KG1 (cell line): ENCODE measurements at regions not wholly inside any gene's neighbourhood (a gene's known extent, or its start where the extent isn't known, plus 50 kb on each side); places are given as distances from the start of the nearest gene placed in this dataset.
"Not testable (repeated sequence)": the region's sequence is repeated elsewhere in the genome, so short reads cannot be mapped to it uniquely, and the experiment has no call there.

Experiments used
- DNase-seq: peaks from one replicate; lab custom pipeline; 2025; lab: John Stamatoyannopoulos, UW

DNA sequence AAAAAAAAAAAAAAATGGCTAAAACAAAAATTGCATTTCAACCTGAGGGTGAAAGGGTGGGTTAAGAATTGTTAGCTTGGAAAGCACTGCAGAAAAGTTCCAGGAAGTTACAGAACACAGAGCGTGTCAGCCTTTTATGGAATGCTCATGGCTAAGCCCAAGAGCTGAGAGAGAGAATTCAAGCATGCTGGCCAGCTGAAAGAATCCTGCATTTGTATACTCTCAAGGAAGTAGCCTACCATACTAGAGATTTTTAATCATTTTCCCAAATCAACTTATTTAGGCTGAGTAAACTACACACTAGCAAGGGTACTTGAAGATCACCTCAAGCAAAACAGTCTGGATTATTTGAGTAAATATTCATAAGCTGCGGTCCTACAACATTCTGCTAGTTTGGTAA lies 153.9 kb downstream of the KCNJ2 start:
- no peak for DNase-seq

DNA sequence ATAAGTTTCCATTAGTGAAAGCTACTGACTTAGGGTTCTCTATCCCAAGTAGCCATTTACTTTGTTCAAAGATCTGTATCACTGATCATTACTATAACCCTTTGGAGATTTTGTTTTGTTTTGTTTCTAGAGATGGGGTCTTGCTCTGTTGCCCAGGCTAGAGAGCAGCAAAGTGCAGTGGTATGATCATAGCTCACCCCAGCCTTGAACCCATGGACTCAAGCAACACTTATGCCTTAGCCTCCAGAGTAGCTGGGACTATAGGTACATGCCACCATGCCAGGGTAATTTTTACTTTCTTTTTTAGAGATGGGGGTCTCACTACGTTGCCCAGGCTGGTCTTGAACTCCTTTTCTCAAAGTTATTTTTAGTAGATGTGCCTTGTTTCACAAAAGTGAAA lies 154.7 kb downstream of the KCNJ2 start:
- DNase-seq, result no peak

DNA sequence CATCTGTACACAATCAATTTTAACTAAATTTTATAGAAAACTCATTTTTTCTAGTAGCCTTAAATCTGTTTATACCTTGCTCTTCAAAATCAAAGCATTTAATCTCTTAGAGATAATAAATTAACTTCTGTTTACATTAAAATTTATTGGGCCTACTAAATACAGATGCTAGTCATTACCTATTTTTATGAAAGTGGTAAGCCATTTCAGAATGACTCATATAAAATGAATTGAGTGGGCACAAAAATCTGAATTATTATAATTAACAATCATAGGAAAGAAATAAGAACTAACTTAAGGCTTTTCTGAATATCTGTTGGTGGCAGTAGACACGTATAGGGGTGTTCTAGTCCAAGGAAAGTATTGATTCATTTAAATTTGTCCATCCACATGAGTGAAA lies 157.9 kb downstream of the KCNJ2 start:
- DNase-seq, result no peak

DNA sequence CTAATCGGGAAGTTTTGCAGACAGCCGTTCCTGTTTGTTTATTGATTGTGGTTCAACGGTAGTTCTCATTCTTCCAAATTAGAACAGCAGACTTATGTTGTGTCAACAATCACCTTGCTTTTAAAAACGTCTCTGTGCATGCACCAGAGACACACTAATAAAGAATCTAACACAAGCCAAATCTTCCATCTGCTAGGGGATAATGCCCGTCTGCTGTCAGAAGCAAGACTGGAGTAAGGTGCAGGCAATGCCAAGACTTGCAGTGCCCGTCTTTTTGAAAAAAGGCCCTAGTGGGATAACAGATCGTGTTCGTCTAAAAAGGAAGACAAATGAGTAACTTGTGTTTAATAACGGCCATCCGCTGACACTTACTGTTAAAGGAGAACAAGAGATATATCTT lies 158.4 kb downstream of the KCNJ2 start:
- DNase-seq, result no peak

DNA sequence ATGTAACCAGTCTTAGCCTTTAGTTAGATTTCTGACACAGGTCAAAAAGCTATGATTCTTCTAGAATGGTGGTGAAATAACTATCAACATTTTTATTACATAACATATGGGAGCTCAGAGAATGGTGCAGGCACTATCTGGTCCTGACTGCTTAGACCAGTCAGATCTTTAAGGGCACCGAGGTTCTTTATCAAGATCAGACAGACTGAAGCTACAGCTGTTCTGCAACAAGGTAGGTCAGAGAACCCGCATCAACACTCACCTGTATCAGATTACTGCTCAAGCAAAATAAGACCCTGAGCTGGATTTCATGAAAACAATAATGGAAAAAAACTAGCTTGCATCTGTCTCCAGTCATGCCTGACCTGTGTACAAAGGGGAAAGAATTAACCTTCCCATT lies 160.4 kb downstream of the KCNJ2 start:
- no peak for DNase-seq

DNA sequence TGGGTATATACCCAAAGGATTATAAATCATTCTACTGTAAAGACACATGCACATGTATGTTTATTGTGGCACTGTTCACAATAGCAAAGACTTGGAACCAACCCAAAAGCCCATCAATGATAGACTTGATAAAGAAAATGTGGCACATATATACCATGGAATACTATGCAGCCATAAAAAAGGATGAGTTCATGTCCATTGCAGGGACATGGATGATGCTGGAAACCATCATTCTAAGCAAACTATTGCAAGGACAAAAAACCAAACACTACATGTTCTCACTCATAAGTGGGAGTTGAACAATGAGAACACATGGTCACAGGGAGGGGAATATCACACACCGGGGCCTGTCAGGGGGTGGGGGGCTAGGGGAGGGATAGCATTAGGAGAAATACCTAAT lies 161.7 kb downstream of the KCNJ2 start:
- not testable (repeated sequence) for DNase-seq

DNA sequence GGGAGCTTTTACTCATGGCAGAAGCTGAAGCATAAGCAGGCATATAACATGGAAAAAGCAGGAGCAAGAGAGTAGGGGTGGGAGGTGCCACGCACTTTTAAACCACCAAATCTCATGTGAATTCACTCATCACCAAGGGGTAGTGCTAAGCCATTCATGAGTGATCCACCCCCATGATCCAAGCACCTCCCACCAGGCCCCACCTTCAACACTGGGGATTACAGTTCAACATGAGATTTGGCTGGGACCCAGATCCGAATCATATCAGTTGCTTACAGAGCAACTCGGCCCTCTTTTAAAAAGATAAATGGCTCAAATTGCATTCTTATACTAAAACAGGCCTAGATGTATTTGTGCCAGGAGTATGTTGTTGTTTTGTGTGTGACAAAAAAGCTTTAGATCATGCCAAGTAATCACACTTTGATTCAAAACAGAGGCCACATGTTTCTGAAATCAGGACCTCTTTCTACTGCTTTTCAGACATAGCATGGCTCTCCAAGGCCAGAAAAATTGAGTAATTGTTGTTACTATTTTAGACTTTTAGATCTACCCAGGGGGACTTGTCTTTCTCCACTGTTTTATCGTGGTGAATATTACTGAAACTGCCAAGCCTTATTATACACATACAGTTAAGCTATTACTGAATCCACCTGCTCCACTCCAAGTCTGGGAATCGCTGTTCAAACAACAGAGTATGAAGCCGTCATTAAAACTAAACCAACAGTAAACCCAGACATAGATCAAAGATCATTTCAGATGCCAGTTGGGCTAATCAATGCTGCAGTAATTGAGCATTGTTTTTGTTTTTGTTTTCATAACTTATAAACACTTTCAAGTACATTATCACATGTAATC lies 163.3 kb downstream of the KCNJ2 start:
- no peak for DNase-seq

DNA sequence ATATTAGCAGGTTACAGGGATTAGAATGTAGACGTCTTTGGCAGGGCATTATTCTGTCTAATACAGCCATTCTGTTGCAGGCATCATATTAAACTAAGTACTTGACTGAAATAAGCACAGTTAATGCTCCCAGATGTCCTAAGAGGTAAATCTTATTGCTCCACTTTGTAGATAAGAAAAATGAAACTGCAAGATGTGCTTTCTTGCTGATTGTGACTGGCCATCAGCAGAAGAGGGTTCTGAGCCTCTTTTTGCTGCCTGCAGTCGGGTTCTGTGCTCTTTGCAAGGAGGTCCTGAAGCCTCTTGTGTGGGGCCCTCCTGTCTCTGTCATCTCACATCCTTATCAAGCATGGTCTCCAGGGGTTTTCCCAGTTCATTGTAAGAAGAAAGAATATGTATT lies 167.1 kb downstream of the KCNJ2 start:
- DNase-seq, result no peak

DNA sequence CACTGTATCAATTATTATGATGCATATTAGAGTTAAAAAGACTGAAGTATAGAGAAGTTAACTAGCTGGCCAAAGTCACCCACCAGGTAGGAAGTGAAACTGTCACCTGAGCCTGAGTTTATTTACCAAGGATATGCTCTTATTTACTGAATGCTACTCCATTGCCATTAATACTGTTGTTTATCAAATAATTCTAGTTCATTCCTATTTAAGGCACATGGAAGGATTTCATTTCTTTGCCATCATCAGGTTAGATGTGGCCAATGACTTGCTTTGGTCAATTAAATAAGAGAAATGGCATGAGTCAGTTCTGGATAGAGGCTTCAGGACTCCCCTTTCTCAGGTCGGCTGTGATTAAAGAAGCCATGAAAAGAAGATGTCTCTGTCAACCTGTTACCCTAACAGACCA lies 169.6 kb downstream of the KCNJ2 start:
- DNase-seq, result no peak

DNA sequence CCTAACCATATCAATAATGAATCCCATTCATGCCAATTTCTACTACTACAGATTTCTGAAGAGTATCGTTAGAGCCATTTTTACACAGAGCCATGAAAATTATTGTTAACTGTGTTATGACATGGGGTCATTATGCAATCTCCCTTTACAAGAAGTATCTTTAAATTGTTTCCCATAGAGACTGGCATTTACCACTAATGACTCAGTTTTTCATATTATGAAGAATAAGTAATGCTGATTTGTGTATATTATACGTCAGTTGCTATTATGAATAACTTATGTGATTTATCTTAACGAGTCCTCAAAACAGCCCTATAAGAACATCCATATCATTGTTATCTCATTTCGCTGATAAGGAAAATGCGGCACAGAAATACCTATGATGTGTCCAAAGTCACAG lies 173.8 kb downstream of the KCNJ2 start:
- no peak for DNase-seq

DNA sequence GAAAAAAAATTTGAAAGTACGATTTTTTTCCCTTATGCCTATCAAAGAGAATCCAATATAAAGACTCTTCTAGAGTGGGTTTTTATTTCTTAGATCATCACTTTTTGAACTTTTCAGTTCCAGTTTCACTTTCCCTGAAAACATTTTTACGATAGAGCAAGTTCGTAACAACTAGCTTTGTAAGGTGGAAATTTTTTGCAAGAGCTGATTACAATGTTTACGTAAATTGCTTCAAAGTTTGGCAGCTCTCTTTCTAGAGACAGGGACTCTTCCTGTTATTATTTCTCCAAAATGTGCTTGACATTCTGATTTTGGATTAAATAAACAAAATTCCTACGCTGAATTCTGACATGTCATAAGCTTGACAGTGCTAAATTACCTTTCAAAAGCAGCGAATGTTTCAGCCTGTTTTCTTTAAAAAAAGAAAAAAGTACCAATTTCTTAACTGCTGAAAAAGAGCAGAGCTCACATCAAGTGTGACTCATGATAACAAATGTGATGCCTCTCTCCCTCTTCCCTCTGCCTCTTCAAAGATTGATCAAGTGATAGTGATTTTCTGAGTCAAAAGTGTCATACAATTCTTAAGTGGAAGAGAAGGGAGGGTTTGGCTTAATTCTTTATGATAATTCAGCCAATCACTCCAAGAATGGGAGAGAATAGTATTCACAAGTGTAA lies 175.2 kb downstream of the KCNJ2 start:
- DNase-seq, result no peak

DNA sequence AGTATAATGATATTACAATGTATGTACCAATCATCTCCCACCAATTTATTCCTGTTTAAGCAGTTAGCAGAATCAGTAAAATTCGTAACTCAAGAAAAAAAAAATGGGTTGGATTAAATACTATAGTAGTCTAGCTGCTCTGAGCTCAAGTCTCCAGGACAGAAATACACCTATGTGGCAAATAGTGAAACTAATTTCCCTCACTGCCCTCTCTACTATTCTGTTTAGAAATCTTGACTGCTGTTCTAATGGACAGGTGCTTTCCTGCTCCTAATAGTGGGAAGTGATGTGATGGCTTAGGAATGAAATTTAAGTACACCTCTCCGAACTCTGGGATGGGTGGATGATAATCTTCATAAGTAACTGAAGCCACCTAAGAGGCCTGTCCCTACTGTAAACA lies 175.7 kb downstream of the KCNJ2 start:
- DNase-seq, result no peak

DNA sequence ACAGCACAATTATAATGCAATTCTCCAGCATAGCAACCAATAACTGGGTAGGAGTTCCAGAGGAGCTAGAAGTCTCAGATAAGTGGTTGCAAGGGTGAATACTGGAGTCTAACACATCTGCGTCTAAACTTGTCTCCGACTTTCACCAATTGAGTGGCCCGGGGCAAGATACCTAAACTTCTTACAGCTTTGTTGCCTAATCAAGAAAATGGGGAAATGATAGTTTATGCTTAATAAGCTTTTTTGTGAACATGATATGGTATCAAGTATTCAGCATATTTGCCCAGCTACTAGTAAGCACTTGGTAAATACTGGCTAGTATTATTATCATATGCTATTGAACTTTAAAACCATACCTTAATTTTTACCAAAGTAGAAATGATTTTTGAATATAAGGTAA lies 183.5 kb downstream of the KCNJ2 start:
- DNase-seq, result no peak

DNA sequence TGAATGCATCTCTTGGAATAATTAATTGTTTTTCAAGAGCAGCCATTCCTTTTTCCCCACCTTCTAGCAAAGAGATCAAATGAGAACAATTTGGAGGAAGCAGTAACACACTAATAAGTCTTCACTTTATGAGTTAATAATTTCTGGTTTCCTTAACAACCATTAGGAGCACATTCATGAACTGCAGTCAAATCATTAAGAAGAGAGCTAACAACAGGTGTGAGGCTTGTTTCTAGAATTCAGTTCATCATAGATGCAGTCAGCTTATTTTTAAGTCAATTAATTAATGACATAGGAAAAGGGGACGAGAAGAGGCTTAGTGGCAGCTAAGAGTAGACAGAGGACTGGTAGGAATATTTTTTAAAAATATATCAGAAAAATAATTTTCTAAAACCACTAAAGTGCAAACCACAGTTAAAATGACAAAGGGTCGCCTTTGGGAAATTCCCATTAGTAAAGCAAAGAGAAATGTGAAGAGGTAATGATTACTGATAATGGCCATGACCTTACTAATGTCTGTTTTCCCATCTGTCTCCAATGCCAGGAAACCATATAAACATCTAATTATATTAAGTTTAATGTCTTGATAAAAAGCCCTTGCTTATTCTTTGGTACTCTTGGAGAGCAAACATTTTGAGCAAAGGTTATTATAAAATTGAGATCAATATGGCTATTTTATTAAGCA lies 184.2 kb downstream of the KCNJ2 start:
- DNase-seq, result no peak

DNA sequence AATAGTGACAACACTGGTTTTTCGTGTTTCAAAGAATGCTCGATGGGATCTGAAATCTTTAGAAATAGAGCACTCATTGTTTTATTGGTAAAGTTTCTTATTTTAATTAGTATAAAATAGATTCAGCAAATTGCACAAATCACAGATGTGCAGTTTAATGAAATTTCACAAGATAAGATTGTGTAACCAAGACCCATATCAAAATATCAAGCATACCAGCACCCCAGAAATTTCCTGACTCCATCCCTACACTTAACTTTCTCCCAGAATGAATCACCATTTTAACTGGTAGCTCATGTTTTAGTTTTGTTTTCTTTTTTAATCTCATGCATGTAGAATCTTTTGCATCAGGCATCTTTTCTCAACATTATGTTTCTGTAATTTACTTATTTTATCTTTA lies 185.9 kb downstream of the KCNJ2 start:
- DNase-seq, result no peak

DNA sequence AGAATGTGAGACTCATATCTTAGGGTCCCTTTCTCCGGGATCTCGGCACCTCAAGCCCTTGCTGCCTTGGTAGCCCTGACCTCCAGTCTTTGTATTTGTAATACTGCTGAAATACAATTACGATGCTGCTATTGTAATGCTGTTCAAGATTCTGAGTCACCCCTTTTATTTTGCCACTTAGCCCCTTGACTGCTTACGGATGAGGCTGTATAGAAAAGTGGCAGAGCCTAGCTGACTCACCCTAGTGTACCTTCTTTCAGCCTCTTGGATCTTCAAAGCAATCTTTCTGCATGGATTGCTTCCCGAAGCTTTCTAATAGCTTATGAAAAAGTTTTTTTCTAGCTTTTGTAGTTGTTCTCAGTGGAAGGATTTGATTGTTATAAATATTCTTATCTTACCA lies 187.9 kb downstream of the KCNJ2 start:
- no peak for DNase-seq

DNA sequence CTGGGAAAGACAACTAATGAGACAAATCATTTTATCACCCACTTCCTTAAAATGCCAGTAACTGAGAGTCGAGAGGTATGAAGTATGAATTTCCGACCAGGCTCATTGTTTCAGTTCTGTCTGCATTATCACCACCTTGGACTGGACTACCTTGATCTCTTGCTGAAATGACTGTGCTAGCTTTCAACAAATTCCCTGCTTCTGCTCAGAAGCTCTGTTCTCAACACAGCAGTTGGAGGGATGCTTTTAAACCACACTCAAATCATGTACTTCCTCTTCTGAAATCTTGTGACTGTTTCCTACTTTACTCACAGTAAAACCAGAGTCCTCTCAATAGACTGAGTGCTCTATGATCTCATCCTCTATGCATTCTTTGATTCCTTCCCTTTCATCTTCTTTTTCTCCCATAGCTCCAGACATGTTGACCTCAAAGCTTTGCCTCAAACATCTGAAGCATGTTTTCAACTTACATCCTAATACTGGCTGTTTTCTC lies 195.8 kb downstream of the KCNJ2 start:
- no peak for DNase-seq

DNA sequence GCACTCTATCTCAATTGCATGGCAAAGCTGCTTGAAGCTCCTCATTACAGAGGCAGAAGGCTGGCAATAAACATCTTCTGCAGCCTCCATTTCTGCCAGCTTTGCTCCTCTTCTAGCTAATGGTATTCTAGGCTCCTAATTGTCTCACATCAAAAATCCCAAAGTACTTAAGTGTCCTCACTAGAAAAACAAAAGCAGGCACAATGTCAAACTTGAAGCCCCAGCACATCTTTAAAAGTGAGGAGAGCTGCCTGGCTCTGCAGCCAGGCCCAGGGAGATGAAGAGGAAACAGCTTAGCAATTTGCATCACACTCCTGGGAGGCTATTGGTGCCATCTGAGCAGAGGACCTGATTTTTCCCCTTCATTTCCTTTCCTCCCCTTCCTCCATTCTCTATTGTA lies 197.1 kb downstream of the KCNJ2 start:
- DNase-seq, result no peak

DNA sequence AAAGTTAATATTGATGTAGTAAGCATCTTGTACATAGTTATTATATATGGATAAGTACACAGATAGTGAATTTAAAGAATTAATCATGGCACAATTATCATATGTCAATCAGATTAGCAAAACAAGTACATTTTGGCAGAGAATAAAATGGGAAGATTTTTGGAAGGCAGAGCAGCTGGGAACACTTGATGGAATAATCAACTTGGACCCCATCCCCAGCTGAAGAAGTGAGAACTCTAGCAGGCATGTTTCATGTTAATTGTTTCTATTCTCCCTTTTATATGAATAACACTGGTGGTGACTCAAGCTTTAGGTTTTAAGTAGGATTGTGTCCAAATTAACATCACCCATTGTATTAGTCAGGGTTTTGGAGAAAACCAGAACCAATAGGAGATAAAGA lies 198.7 kb downstream of the KCNJ2 start:
- no peak for DNase-seq

DNA sequence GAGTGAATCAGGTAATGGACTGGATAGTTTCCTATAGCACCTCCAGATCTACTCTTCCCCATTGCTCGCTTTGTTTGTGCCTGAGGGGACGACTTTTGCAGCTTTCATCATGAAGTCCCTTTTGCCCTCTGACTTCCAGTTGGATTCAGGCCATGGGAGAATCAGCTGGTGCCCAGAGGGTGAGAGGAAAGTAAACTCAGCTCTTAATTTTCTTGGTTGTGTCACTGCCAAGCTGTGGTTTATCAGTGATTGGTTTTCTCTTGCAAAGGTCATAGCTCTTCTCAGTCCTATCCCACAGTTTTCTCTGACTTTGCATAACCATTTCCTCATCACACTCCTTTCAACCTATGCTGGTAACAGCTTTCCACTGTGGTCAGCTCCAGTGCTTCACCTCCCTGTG lies 200.1 kb downstream of the KCNJ2 start:
- DNase-seq, result no peak

DNA sequence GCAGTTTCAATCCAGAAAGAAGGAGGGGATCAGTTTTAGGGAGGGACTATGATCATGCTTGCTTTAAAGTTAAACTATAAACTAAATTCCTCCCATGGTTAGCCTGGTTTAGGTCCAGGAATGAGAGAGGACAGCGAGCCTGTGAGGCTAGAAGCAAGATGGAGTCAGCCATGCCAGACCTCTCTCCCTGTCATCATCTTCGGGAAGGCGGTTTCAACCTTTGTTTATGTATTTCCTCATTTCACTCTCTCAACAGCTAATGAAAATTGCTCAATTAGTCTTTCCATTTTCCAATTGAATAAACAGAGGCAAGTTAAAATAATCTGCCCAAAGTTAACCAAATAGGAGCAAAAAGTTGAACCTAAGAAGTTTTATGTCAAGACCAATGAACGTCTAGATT lies 201.5 kb downstream of the KCNJ2 start:
- DNase-seq, result no peak

DNA sequence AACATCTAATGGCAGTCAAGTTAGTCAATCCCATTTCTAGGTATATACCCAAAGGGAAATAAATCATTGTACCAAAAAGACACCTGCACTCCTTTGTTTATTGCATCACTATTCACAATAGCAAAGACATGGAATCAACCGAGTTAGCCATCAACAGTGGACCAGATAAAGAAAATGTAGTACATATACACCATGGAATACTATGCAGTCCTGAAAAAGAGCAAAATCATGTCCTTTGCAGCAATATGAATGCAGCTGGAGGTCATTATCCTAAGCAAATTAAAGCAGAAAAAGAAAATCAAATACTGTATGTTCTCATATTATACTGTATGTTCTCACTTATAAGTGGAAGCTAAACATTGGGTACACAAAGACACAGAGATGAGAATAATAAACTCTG lies 204.0 kb downstream of the KCNJ2 start:
- DNase-seq, result no peak

DNA sequence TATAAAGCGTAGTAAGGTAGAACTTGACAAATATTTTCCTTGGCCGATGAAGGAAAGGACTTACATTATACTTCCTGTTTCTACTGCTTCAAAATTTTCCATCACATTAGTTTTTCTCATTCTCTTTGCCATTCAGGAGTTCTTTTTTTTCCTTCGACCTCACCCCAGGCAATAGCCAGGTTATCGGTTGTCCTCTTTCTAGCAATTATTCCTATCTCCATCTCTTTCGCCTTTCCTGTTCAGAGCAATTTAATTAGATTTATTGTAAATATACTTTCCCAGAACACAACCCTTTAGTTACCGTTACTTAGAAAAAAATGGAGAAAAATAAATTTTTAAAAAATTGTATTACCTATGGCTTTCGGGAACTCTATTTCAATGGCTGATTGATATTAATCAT lies 205.2 kb downstream of the KCNJ2 start:
- DNase-seq, result no peak
